K562 (cell line): ENCODE measurements at regions not wholly inside any gene's neighbourhood (a gene's known extent, or its start where the extent isn't known, plus 50 kb on each side); places are given as distances from the start of the nearest gene placed in this dataset.

Experiments
- ATAC-seq: fragments of 200-7000 bp; cut with Tn5 transposase; 3 replicates; pipeline ENCODE4 v1.9.1; 2020; ENCODE audit warnings: moderate library complexity
- BruUV-seq: library from RNA; stranded (reverse); fragments of 400-500 nt; replicated peaks from 2 replicates; lab custom pipeline; 2021; lab: Mats Ljungman, UMichigan
- CTCF ChIA-PET: fragments of 300-600 bp; formaldehyde crosslinking; extraction: SDS; loops from one replicate; lab custom pipeline; 2021; ENCODE audit warnings: low intra/inter-chr PET ratio; lab: Yijun Ruan, JAX
- POLR2A ChIA-PET: fragments of 300-600, 350-650 bp; sonication (Branson Sonifier 250); formaldehyde crosslinking; extraction: SDS; loops from one replicate; lab custom pipeline; 2021; ENCODE audit warnings: antibody characterized with exemption, inconsistent platforms; lab: Yijun Ruan, JAX
- DNase-seq, 4 experiments: peaks; one replicate each; pipeline versions ENCODE4 v3.0.0 to v3.0.0-alpha.2; 2011 to 2018; ENCODE audit warnings: low spot score in 3 of 4, mixed read lengths in 3 of 4; ENCODE audit errors: extremely low read depth in 1 of 4
- FAIRE-seq: peaks from 2 replicates; lab custom pipeline; 2011; peaks lifted over from hg19 to GRCh38; lab: Jason Lieb, UNC
- H2AFZ ChIP-seq: 2 replicates; pipeline ENCODE4 v1.6.0; 2011; ENCODE audit warnings: low read depth, low read length, control low read depth, inconsistent platforms
- H3K27ac ChIP-seq: fragments of 200-600 bp; 3 replicates; pipeline ENCODE4 v1.8.0; 2011; ENCODE audit warnings: low read depth, mild to moderate bottlenecking, control low read depth, inconsistent platforms, low read length, moderate library complexity, mixed read lengths; ENCODE audit errors: extremely low read depth
- H3K27me3 ChIP-seq, 2 experiments: fragments of 300-600 bp in 1 of 2; 2 replicates in 1 of 2; 3 replicates in 1 of 2; pipeline versions ENCODE4 v1.6.0 to v1.8.0; 2011; ENCODE audit warnings: inconsistent platforms in 2 of 2, low read length in 2 of 2, mild to moderate bottlenecking in 1 of 2, mixed read lengths in 1 of 2, moderate library complexity in 1 of 2; ENCODE audit not compliant: control insufficient read depth in 2 of 2, insufficient read depth in 2 of 2
- H3K36me3 ChIP-seq: fragments of 300-600 bp; 3 replicates; pipeline ENCODE4 v1.8.0; 2011; ENCODE audit warnings: mild to moderate bottlenecking, low read length, inconsistent platforms; ENCODE audit not compliant: control insufficient read depth, insufficient read depth
- H3K4me1 ChIP-seq, 2 experiments: fragments of 200-600 bp in 1 of 2; replicated peaks in 1 of 2; 2 replicates in 1 of 2; 3 replicates in 1 of 2; pipeline versions ENCODE4 v1.5.1 to v1.8.0; 2011; ENCODE audit warnings: inconsistent platforms in 2 of 2, low read length in 2 of 2, mild to moderate bottlenecking in 1 of 2, mixed read lengths in 1 of 2, moderate library complexity in 1 of 2; ENCODE audit not compliant: control insufficient read depth in 2 of 2, insufficient read depth in 2 of 2
- H3K4me2 ChIP-seq: 2 replicates; pipeline ENCODE4 v1.6.1; 2011; ENCODE audit warnings: low read length, control low read depth, inconsistent platforms, mixed read lengths; ENCODE audit not compliant: insufficient read depth
- H3K4me3 ChIP-seq: fragments of 200-600 bp; sonication (generic), shearing (Covaris generic); 2 replicates; pipeline ENCODE4 v1.5.1; 2016; ENCODE audit warnings: control low read depth, inconsistent platforms
- H3K79me2 ChIP-seq: fragments of 200-600 bp; 3 replicates; pipeline ENCODE4 v1.8.0; 2011; ENCODE audit warnings: low read length, inconsistent platforms; ENCODE audit not compliant: control insufficient read depth, insufficient read depth
- H3K9ac ChIP-seq, 2 experiments: 2 replicates each; pipeline versions ENCODE4 v1.6.0 to v1.6.1; 2011; ENCODE audit warnings: low read depth in 2 of 2, low read length in 2 of 2, control low read depth in 1 of 2, inconsistent platforms in 1 of 2, mild to moderate bottlenecking in 1 of 2, mixed read lengths in 1 of 2; ENCODE audit not compliant: insufficient read depth in 1 of 2
- H3K9me1 ChIP-seq: one replicate; pipeline ENCODE4 v1.6.0; 2011; ENCODE audit warnings: inconsistent platforms, mild to moderate bottlenecking, low read length, moderate library complexity; ENCODE audit not compliant: control insufficient read depth, insufficient read depth
- H3K9me3 ChIP-seq: replicated peaks from 2 replicates; pipeline ENCODE4 v1.5.1; 2011; ENCODE audit warnings: low read depth, low read length, inconsistent platforms; ENCODE audit not compliant: control insufficient read depth, insufficient read depth
- H4K20me1 ChIP-seq: replicated peaks from 2 replicates; pipeline ENCODE4 v1.6.1; 2011; ENCODE audit warnings: low read length, inconsistent platforms, mixed read lengths; ENCODE audit not compliant: control insufficient read depth, insufficient read depth
- BRD4 ChIP-seq: fragments of 200-600 bp; sonication (generic); IDR thresholded peaks from 2 replicates; pipeline ENCODE4 v1.6.1; 2017; ENCODE audit warnings: inconsistent platforms
- CAMTA2 ChIP-seq: fragments of 250-450 bp; sonication (Bioruptor Pico); conservative IDR thresholded peaks from 2 replicates; pipeline ENCODE4 v1.5.1; 2022
- CREB1 ChIP-seq, 2 experiments: sonication (generic) in 1 of 2; formaldehyde crosslinking in 1 of 2; IDR thresholded peaks; 2 replicates each; pipeline versions ENCODE4 v1.6.1 to v1.8.0; 2012 to 2022; ENCODE audit warnings: inconsistent platforms in 1 of 2, mild to moderate bottlenecking in 1 of 2, missing genetic modification reagents in 1 of 2, moderate library complexity in 1 of 2
- ETV5 ChIP-seq: sonication (generic); formaldehyde crosslinking; IDR thresholded peaks from 2 replicates; pipeline ENCODE4 v1.4.0; 2020; ENCODE audit warnings: low read depth, mild to moderate bottlenecking, missing genetic modification reagents
- HSF4 ChIP-seq: fragments of 250-450 bp; sonication (Bioruptor Pico); IDR thresholded peaks from 2 replicates; pipeline ENCODE4 v2.1.2; 2022; ENCODE audit warnings: mild to moderate bottlenecking, moderate library complexity, borderline replicate concordance
- MTF1 ChIP-seq: fragments of 250-450 bp; sonication (Bioruptor Pico); IDR thresholded peaks from 2 replicates; pipeline ENCODE4 v1.9.0; 2021; ENCODE audit warnings: moderate library complexity, mild to moderate bottlenecking, inconsistent platforms, borderline replicate concordance
- ZFP1 ChIP-seq: fragments of 450-650 bp; formaldehyde crosslinking; IDR thresholded peaks from 2 replicates; pipeline ENCODE4 v1.4.0; 2020; ENCODE audit warnings: mild to moderate bottlenecking, mixed read lengths
- WGBS: fragments of 100-300 bp; shearing (Covaris generic); methylation state at CpG from one replicate; pipeline ENCODE4 v1.1.6; 2016; ENCODE audit warnings: low coverage, mixed read lengths; ENCODE audit not compliant: insufficient coverage; ENCODE audit errors: missing lambda C conversion rate; 5-methylcytosine and 5-hydroxymethylcytosine counted together
- in situ Hi-C: fragments of 300-500 bp; cut with MboI; formaldehyde crosslinking; loops from 4 replicates; pipeline ENCODE4 v1.15.0; 2018; ENCODE audit warnings: inconsistent platforms, mixed read lengths
- intact Hi-C: fragments of 100-400 bp; cut with micrococcal nuclease; formaldehyde crosslinking; loops from 2 replicates; pipeline ENCODE4 v1.14.2; 2022
- TF ChIP-seq, protein P1 (sequence below): sonication (generic); formaldehyde crosslinking; IDR thresholded peaks from 2 replicates; pipeline ENCODE4 v1.5.0; 2020; ENCODE audit warnings: missing genetic modification reagents
- TF ChIP-seq, protein P2 (sequence below): fragments of 250-450 bp; sonication (Bioruptor Pico); IDR thresholded peaks from 2 replicates; pipeline ENCODE4 v1.4.0; 2020; ENCODE audit warnings: mild to moderate bottlenecking, moderate library complexity, borderline replicate concordance
- TF ChIP-seq, protein P3 (sequence below): fragments of 250-450 bp; sonication (Bioruptor Pico); IDR thresholded peaks from 2 replicates; pipeline ENCODE4 v1.5.0; 2021; ENCODE audit warnings: mild to moderate bottlenecking, moderate library complexity

GRCh38 chr7:156096771-156097538 lies 284.7 kb upstream of the SHH start (continued):
- TF ChIP-seq, protein P1, sequence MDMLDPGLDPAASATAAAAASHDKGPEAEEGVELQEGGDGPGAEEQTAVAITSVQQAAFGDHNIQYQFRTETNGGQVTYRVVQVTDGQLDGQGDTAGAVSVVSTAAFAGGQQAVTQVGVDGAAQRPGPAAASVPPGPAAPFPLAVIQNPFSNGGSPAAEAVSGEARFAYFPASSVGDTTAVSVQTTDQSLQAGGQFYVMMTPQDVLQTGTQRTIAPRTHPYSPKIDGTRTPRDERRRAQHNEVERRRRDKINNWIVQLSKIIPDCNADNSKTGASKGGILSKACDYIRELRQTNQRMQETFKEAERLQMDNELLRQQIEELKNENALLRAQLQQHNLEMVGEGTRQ (CRISPR knock-in tag), result no peak
- TF ChIP-seq, all 486 proteins: peak for 0

DNA sequence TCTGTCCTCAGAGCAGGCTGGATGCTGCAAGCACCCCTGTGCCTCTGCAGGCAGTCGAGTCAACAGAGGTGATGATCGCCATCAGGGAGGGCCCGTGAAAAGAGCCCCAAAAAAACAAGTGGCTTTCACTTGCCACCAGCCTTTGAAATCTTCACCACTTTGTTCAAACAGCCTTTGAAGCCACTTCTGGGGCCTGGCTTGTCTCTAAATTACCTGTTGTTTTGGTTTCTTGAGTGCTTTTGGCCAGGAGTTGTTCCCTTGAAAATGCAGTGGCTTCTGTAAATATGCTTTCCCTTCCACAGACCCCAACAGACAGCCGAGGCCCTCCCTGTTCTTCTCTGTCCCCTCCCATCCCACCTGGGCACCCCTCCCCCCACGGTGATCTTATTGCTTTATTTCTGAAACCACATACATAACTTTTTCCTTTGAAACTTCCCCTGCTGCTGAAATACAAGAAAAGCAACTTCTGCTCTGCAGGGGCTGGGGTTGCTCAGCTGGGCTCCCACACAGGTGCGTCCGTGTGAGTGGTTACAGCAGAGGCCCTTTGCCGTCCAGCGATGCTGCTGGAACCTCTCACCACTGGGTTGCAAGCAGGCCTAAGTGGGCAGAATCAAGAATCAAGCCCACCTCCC lies 283.8 kb upstream of the SHH start:
- Histone ChIP-seq H3K4me1 (no peaks in the 10 kb centered on the region), H3K27me3 (peaks cover 20 to 66% of the 10 kb centered on the region in 2 experiments; a peak in 4 of 5 replicates), H3K79me2 (no peaks in the 10 kb centered on the region), H3K9me3 (no peaks in the 10 kb centered on the region), H3K9ac (peak overlapping the region in 1 of 2 experiments; percentile 43; a peak in 1 of 4 replicates), H3K9me1 (no peaks in the 10 kb centered on the region), H3K27ac (no peak overlapping the region), H4K20me1 (no peaks in the 10 kb centered on the region; the same call in 1 of the 2 replicates)
- ChIA-PET CTCF (no interaction called here), POLR2A (interaction anchor here (0.7 kb wide), 1 partner anchor 206 kb away, joined by 3 read pairs; no protein-coding TSS in a partner anchor)
- no TSS peak for BruUV-seq
- TF ChIP-seq, protein P2, sequence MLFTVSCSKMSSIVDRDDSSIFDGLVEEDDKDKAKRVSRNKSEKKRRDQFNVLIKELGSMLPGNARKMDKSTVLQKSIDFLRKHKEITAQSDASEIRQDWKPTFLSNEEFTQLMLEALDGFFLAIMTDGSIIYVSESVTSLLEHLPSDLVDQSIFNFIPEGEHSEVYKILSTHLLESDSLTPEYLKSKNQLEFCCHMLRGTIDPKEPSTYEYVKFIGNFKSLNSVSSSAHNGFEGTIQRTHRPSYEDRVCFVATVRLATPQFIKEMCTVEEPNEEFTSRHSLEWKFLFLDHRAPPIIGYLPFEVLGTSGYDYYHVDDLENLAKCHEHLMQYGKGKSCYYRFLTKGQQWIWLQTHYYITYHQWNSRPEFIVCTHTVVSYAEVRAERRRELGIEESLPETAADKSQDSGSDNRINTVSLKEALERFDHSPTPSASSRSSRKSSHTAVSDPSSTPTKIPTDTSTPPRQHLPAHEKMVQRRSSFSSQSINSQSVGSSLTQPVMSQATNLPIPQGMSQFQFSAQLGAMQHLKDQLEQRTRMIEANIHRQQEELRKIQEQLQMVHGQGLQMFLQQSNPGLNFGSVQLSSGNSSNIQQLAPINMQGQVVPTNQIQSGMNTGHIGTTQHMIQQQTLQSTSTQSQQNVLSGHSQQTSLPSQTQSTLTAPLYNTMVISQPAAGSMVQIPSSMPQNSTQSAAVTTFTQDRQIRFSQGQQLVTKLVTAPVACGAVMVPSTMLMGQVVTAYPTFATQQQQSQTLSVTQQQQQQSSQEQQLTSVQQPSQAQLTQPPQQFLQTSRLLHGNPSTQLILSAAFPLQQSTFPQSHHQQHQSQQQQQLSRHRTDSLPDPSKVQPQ (CRISPR knock-in tag), result no peak
- TF ChIP-seq HSF4 (CRISPR knock-in tag) (no peak), MTF1 (no peak), ZFP1 (no peak), BRD4 (no peak), CAMTA2 (CRISPR knock-in tag) (no peak), CREB1 (IDR thresholded peaks at IDR 0.05) (no peak), CREB1 (CRISPR knock-in tag; IDR thresholded peaks at IDR 0.05) (no peak), ETV5 (CRISPR knock-in tag) (no peak)
- TF ChIP-seq, protein P3, sequence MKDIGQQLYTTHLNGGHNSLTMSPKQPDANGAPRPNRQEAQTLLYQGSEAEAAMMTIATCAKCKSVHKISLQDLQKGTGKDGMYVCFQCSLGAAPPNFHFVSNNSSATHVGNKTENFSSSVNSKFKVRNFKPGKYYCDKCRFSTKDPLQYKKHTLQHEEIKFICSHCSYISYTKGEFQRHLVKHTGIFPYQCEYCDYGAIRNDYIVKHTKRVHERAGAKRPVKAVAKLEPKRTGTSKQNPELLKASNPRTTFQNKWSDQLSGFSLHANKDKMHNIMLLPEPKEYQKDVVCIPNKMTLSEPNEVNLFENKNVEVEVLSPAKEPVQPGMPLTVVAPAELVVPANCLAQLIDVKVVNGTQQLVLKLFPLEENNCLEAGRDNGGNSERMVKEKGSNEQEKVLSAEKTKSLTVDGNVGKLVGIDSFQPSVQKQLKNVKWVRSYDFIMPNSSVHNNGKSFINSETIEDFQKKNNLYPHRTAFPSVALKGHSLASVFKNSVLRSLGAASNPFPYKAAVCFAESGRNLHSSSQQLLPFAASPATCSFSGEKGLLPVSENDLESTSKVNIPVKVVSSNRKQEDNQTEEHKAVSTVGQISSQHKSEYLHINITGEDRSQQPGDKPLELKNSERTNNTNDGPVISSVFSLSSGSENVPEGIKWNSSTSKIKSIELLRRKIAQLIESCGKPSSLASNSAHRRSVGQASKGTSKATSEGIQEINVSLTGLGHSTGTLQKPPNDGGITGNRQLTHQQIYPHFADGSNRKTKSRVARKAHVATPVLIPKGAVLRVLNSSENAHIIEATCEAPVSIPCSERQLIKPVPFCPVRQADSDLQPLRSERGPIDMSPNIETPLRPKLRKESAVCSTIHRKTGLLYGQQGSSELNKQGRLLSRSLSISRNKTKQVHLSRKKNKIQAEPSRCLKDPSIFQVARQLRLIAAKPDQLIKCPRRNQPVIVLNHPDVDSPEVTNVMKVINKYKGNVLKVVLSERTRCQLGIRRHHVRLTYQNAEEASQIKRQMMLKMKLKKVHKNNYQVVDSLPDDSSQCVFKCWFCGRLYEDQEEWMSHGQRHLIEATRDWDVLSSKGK (CRISPR knock-in tag), result no peak
- TF ChIP-seq, all 486 proteins: peak for 0
- WGBS, result 3% methylated on average over 9 of the region's 9 CpGs
- no peak for FAIRE-seq
- no peak for ATAC-seq
- intact Hi-C loops (no loop called here), in situ Hi-C loops (no loop called here)
- Histone ChIP-seq H2AFZ (no peak overlapping the region), H3K4me3 (no peak overlapping the region), H3K4me2 (no peak overlapping the region), H3K36me3 (no peaks in the 10 kb centered on the region)
- no peak for DNase-seq
